K562 (cell line): ENCODE measurements at regions not wholly inside any gene's neighbourhood (a gene's known extent, or its start where the extent isn't known, plus 50 kb on each side); places are given as distances from the start of the nearest gene placed in this dataset.

ENCODE experiments used
- ATAC-seq: fragments of 200-7000 bp; cut with Tn5 transposase; 3 replicates; pipeline ENCODE4 v1.9.1; 2020; ENCODE audit warnings: moderate library complexity
- BruUV-seq: library from RNA; stranded (reverse); fragments of 400-500 nt; replicated peaks from 2 replicates; lab custom pipeline; 2021; lab: Mats Ljungman, UMichigan
- CTCF ChIA-PET: fragments of 300-600 bp; formaldehyde crosslinking; extraction: SDS; loops from one replicate; lab custom pipeline; 2021; ENCODE audit warnings: low intra/inter-chr PET ratio; lab: Yijun Ruan, JAX
- POLR2A ChIA-PET: fragments of 300-600, 350-650 bp; sonication (Branson Sonifier 250); formaldehyde crosslinking; extraction: SDS; loops from one replicate; lab custom pipeline; 2021; ENCODE audit warnings: antibody characterized with exemption, inconsistent platforms; lab: Yijun Ruan, JAX
- DNase-seq, 4 experiments: peaks; one replicate each; pipeline versions ENCODE4 v3.0.0 to v3.0.0-alpha.2; 2011 to 2018; ENCODE audit warnings: low spot score in 3 of 4, mixed read lengths in 3 of 4; ENCODE audit errors: extremely low read depth in 1 of 4
- FAIRE-seq: peaks from 2 replicates; lab custom pipeline; 2011; peaks lifted over from hg19 to GRCh38; lab: Jason Lieb, UNC
- H2AFZ ChIP-seq: 2 replicates; pipeline ENCODE4 v1.6.0; 2011; ENCODE audit warnings: low read depth, low read length, control low read depth, inconsistent platforms
- H3K27ac ChIP-seq: fragments of 200-600 bp; 3 replicates; pipeline ENCODE4 v1.8.0; 2011; ENCODE audit warnings: low read depth, mild to moderate bottlenecking, control low read depth, inconsistent platforms, low read length, moderate library complexity, mixed read lengths; ENCODE audit errors: extremely low read depth
- H3K27me3 ChIP-seq, 2 experiments: fragments of 300-600 bp in 1 of 2; 2 replicates in 1 of 2; 3 replicates in 1 of 2; pipeline versions ENCODE4 v1.6.0 to v1.8.0; 2011; ENCODE audit warnings: inconsistent platforms in 2 of 2, low read length in 2 of 2, mild to moderate bottlenecking in 1 of 2, mixed read lengths in 1 of 2, moderate library complexity in 1 of 2; ENCODE audit not compliant: control insufficient read depth in 2 of 2, insufficient read depth in 2 of 2
- H3K36me3 ChIP-seq: fragments of 300-600 bp; 3 replicates; pipeline ENCODE4 v1.8.0; 2011; ENCODE audit warnings: mild to moderate bottlenecking, low read length, inconsistent platforms; ENCODE audit not compliant: control insufficient read depth, insufficient read depth
- H3K4me1 ChIP-seq, 2 experiments: fragments of 200-600 bp in 1 of 2; replicated peaks in 1 of 2; 2 replicates in 1 of 2; 3 replicates in 1 of 2; pipeline versions ENCODE4 v1.5.1 to v1.8.0; 2011; ENCODE audit warnings: inconsistent platforms in 2 of 2, low read length in 2 of 2, mild to moderate bottlenecking in 1 of 2, mixed read lengths in 1 of 2, moderate library complexity in 1 of 2; ENCODE audit not compliant: control insufficient read depth in 2 of 2, insufficient read depth in 2 of 2
- H3K4me2 ChIP-seq: 2 replicates; pipeline ENCODE4 v1.6.1; 2011; ENCODE audit warnings: low read length, control low read depth, inconsistent platforms, mixed read lengths; ENCODE audit not compliant: insufficient read depth
- H3K4me3 ChIP-seq: fragments of 200-600 bp; sonication (generic), shearing (Covaris generic); 2 replicates; pipeline ENCODE4 v1.5.1; 2016; ENCODE audit warnings: control low read depth, inconsistent platforms
- H3K79me2 ChIP-seq: fragments of 200-600 bp; 3 replicates; pipeline ENCODE4 v1.8.0; 2011; ENCODE audit warnings: low read length, inconsistent platforms; ENCODE audit not compliant: control insufficient read depth, insufficient read depth
- H3K9ac ChIP-seq, 2 experiments: 2 replicates each; pipeline versions ENCODE4 v1.6.0 to v1.6.1; 2011; ENCODE audit warnings: low read depth in 2 of 2, low read length in 2 of 2, control low read depth in 1 of 2, inconsistent platforms in 1 of 2, mild to moderate bottlenecking in 1 of 2, mixed read lengths in 1 of 2; ENCODE audit not compliant: insufficient read depth in 1 of 2
- H3K9me1 ChIP-seq: one replicate; pipeline ENCODE4 v1.6.0; 2011; ENCODE audit warnings: inconsistent platforms, mild to moderate bottlenecking, low read length, moderate library complexity; ENCODE audit not compliant: control insufficient read depth, insufficient read depth
- H3K9me3 ChIP-seq: replicated peaks from 2 replicates; pipeline ENCODE4 v1.5.1; 2011; ENCODE audit warnings: low read depth, low read length, inconsistent platforms; ENCODE audit not compliant: control insufficient read depth, insufficient read depth
- H4K20me1 ChIP-seq: replicated peaks from 2 replicates; pipeline ENCODE4 v1.6.1; 2011; ENCODE audit warnings: low read length, inconsistent platforms, mixed read lengths; ENCODE audit not compliant: control insufficient read depth, insufficient read depth
- DPF2 ChIP-seq: fragments of 450-650 bp; IDR thresholded peaks from 2 replicates; pipeline ENCODE4 v1.6.1; 2016
- KLF16 ChIP-seq: IDR thresholded peaks from 2 replicates; pipeline ENCODE4 v1.6.1; 2016; ENCODE audit warnings: antibody characterized with exemption
- LEF1 ChIP-seq: fragments of 450-650 bp; IDR thresholded peaks from 2 replicates; pipeline ENCODE4 v1.6.1; 2016; ENCODE audit warnings: mild to moderate bottlenecking
- MCM3 ChIP-seq: fragments of 450-650 bp; IDR thresholded peaks from 2 replicates; pipeline ENCODE4 v1.6.1; 2016
- SMARCE1 ChIP-seq: fragments of 450-650 bp; IDR thresholded peaks from 2 replicates; pipeline ENCODE4 v1.7.1; 2016; ENCODE audit warnings: mild to moderate bottlenecking
- TEAD4 ChIP-seq, 2 experiments: sonication (generic) in 1 of 2; formaldehyde crosslinking in 1 of 2; IDR thresholded peaks; 2 replicates each; pipeline versions ENCODE4 v1.6.1 to v1.8.0; 2012 to 2022; ENCODE audit warnings: borderline replicate concordance in 1 of 2, inconsistent platforms in 1 of 2, low read length in 1 of 2, mild to moderate bottlenecking in 1 of 2, missing genetic modification reagents in 1 of 2
- WGBS: fragments of 100-300 bp; shearing (Covaris generic); methylation state at CpG from one replicate; pipeline ENCODE4 v1.1.6; 2016; ENCODE audit warnings: low coverage, mixed read lengths; ENCODE audit not compliant: insufficient coverage; ENCODE audit errors: missing lambda C conversion rate; 5-methylcytosine and 5-hydroxymethylcytosine counted together
- in situ Hi-C: fragments of 300-500 bp; cut with MboI; formaldehyde crosslinking; loops from 4 replicates; pipeline ENCODE4 v1.15.0; 2018; ENCODE audit warnings: inconsistent platforms, mixed read lengths
- intact Hi-C: fragments of 100-400 bp; cut with micrococcal nuclease; formaldehyde crosslinking; loops from 2 replicates; pipeline ENCODE4 v1.14.2; 2022
- TF ChIP-seq, protein P1 (sequence below): sonication (generic); formaldehyde crosslinking; IDR thresholded peaks from 2 replicates; pipeline ENCODE4 v1.8.0; 2022; ENCODE audit warnings: mild to moderate bottlenecking, missing genetic modification reagents, borderline replicate concordance
- TF ChIP-seq, protein P2 (sequence below): sonication (generic); formaldehyde crosslinking; IDR thresholded peaks from 2 replicates; pipeline ENCODE4 v1.8.1; 2023; ENCODE audit warnings: mild to moderate bottlenecking, missing genetic modification reagents

DNA sequence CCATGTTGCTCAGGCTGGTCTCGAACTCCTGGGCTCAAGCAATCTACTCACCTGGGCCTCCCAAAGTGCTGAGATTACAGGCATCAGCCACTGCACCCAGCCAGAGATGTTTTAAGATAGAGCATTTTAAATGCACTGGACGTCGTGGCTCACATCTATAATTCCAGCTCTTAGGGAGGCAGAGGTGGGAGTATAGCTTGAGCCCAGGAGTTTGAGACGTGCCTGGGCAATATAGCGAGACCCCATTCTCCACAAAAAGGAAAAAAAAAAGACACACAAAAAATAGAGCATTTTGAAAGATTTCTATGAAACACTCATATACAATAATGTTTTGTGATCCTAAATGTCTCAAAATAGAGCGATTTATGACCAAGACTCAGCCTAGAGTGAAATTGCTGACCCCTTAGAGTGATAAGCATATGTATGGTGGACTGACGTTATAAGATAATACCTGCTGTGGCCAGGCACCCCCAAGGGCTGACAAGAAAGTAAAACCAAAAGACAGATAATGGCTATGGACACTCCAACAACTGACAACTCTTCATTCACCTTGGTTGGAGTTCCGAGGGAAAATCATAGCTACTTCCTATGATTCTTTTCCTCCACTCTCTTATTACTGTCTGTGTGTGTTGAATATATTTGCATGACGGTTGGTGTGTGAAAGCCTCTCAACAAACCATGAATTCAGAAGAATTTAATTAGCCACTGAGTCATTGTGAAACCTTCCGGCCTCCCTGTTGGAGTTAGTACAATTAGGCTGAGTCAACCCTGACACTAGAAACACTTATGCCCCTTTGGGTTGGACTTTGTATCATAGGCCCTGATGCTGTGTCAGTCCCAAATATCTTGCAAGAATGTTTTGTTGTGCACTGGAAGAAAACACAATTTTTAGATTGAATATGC lies 526.5 kb upstream of the NUDT12 start:
- Histone ChIP-seq H4K20me1 (no peaks in the 10 kb centered on the region), H3K9ac (peak overlapping the region in 1 of 2 experiments; percentile 55; a peak in 2 of 4 replicates), H3K27me3 (no peaks in the 10 kb centered on the region), H3K4me2 (peak overlapping the region; percentile 76), H3K4me1 (peaks cover 0 to 12% of the 10 kb centered on the region in 2 experiments; a peak in 2 of 5 replicates), H3K4me3 (peak overlapping the region; percentile 14), H3K27ac (peak overlapping the region; percentile 92), H3K36me3 (no peaks in the 10 kb centered on the region; the same call in 2 of the 3 replicates), H2AFZ (peak overlapping the region; percentile 78), H3K9me3 (no peaks in the 10 kb centered on the region), H3K79me2 (no peaks in the 10 kb centered on the region), H3K9me1 (no peaks in the 10 kb centered on the region)
- no TSS peak for BruUV-seq
- in situ Hi-C loops (no loop called here), intact Hi-C loops (loop anchor here (10.0 kb wide), 2 partner anchors 504 to 964 kb away; partner anchors contain the start of genes GIN1 and PPIP5K2)
- POLR2A ChIA-PET, result interaction anchor here (2.0 kb wide), 1 partner anchor 9 kb away, joined by 4 read pairs; no protein-coding TSS in a partner anchor
- DNase-seq, result peak in 2 of 4 experiments; percentile 59 to 81
- CTCF ChIA-PET, result no interaction called here
- peak; percentile 91 for ATAC-seq
- WGBS, result 6% methylated on average over 10 of the region's 10 CpGs
- peak; percentile 86 for FAIRE-seq
- peak; percentile 67; the same call in 1 of the 2 replicates for TF ChIP-seq LEF1
- peak; percentile 42; the same call in 1 of the 2 replicates for TF ChIP-seq KLF16
- TF ChIP-seq, protein P1, sequence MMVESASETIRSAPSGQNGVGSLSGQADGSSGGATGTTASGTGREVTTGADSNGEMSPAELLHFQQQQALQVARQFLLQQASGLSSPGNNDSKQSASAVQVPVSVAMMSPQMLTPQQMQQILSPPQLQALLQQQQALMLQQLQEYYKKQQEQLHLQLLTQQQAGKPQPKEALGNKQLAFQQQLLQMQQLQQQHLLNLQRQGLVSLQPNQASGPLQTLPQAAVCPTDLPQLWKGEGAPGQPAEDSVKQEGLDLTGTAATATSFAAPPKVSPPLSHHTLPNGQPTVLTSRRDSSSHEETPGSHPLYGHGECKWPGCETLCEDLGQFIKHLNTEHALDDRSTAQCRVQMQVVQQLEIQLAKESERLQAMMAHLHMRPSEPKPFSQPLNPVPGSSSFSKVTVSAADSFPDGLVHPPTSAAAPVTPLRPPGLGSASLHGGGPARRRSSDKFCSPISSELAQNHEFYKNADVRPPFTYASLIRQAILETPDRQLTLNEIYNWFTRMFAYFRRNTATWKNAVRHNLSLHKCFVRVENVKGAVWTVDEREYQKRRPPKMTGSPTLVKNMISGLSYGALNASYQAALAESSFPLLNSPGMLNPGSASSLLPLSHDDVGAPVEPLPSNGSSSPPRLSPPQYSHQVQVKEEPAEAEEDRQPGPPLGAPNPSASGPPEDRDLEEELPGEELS, result no peak
- peak; percentile 93 for TF ChIP-seq DPF2
- peak; percentile 85 for TF ChIP-seq TEAD4 (IDR thresholded peaks at IDR 0.05; ENCODE audit: low read length)
- no peak for TF ChIP-seq TEAD4 (CRISPR knock-in tag; IDR thresholded peaks at IDR 0.05; ENCODE audit: borderline replicate concordance)
- peak; percentile 78 for TF ChIP-seq SMARCE1
- TF ChIP-seq MCM3, result no peak
- TF ChIP-seq, protein P2, sequence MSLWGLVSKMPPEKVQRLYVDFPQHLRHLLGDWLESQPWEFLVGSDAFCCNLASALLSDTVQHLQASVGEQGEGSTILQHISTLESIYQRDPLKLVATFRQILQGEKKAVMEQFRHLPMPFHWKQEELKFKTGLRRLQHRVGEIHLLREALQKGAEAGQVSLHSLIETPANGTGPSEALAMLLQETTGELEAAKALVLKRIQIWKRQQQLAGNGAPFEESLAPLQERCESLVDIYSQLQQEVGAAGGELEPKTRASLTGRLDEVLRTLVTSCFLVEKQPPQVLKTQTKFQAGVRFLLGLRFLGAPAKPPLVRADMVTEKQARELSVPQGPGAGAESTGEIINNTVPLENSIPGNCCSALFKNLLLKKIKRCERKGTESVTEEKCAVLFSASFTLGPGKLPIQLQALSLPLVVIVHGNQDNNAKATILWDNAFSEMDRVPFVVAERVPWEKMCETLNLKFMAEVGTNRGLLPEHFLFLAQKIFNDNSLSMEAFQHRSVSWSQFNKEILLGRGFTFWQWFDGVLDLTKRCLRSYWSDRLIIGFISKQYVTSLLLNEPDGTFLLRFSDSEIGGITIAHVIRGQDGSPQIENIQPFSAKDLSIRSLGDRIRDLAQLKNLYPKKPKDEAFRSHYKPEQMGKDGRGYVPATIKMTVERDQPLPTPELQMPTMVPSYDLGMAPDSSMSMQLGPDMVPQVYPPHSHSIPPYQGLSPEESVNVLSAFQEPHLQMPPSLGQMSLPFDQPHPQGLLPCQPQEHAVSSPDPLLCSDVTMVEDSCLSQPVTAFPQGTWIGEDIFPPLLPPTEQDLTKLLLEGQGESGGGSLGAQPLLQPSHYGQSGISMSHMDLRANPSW (CRISPR knock-in tag), result no peak
